ENCODE measurements at regions not wholly inside any gene's neighbourhood (a gene's known extent, or its start where the extent isn't known, plus 50 kb on each side); places are given as distances from the start of the nearest gene placed in this dataset.

- intact Hi-C loops (cut with DNase I): no loop called here
- DNase-seq: no peak
Observed at GRCh38 chr13:87614276-87614675, 56.9 kb upstream of the SLITRK5 start.
